Peyer's patch (tissue), 4 donors: ENCODE measurements at regions not wholly inside any gene's neighbourhood (a gene's known extent, or its start where the extent isn't known, plus 50 kb on each side); places are given as distances from the start of the nearest gene placed in this dataset.

ENCODE experiments used
- CTCF ChIP-seq, 6 experiments: fragments of 450-650 bp in 4 of 6; fragments of 200-600 bp in 2 of 6; sonication (generic) in 1 of 6; IDR thresholded peaks; one replicate each; pipeline ENCODE4 v1.5.1; 2017 to 2019; ENCODE audit warnings: antibody characterized with exemption in 6 of 6, mild to moderate bottlenecking in 3 of 6, moderate library complexity in 1 of 6
- POLR2A ChIP-seq, 2 donors: fragments of 450-650 bp; IDR thresholded peaks; one replicate each; pipeline ENCODE4 v1.5.1; 2017; ENCODE audit warnings: antibody characterized with exemption in 2 of 2, mild to moderate bottlenecking in 2 of 2, moderate library complexity in 2 of 2

DNA sequence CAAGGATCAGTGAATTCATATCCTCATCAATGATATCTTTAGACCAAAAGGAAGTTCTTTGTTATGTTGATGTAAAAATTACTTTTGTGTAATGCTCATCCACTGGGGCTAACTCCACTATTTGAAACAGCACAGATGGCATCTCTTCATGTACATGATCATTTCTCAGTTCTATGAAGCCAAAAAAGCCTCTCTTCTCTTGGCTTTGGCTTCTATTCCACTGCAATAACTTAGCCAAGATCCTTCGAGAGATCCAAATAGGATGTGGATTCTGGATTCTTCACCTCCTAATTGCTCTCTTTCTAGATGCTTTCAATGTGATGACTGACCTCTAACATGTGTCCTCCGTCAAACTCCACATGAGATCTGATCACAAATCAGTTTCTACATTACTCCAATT, 851.2 kb downstream of the GALC start:
- no peak for TF ChIP-seq CTCF (IDR thresholded peaks at IDR 0.05)
- TF ChIP-seq POLR2A (IDR thresholded peaks at IDR 0.05), result no peak
